NCI-H1048 (cell line): ENCODE measurements at regions not wholly inside any gene's neighbourhood (a gene's known extent, or its start where the extent isn't known, plus 50 kb on each side); places are given as distances from the start of the nearest gene placed in this dataset.
A peak's percentile ranks its signal among the peaks of the same experiment; 100 is the strongest.
"Not testable (repeated sequence)": the region's sequence is repeated elsewhere in the genome, so short reads cannot be mapped to it uniquely, and the experiment has no call there.

Experiments used
- DNase-seq: peaks from one replicate; lab custom pipeline; 2025; lab: John Stamatoyannopoulos, UW

DNA sequence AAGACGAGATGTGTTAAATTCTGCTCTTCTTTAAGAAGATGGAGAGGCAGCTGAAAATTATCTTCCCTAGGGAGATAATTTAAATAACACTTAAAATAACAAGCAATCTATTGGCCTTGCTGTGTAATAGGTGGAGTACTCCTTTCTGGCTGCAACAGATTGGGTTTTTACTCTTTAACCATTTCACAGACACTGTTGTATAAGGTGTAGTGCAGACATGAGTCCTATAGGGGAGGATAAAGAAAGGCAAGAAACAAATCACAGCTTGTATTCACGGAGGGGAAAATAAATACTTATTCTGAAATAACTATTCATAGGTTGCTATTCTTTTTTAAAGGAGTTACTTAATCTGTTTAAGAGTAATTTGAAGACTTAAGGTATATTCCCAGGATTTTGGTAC is 252.0 kb downstream of the ZPLD1 start:
- DNase-seq, result no peak

DNA sequence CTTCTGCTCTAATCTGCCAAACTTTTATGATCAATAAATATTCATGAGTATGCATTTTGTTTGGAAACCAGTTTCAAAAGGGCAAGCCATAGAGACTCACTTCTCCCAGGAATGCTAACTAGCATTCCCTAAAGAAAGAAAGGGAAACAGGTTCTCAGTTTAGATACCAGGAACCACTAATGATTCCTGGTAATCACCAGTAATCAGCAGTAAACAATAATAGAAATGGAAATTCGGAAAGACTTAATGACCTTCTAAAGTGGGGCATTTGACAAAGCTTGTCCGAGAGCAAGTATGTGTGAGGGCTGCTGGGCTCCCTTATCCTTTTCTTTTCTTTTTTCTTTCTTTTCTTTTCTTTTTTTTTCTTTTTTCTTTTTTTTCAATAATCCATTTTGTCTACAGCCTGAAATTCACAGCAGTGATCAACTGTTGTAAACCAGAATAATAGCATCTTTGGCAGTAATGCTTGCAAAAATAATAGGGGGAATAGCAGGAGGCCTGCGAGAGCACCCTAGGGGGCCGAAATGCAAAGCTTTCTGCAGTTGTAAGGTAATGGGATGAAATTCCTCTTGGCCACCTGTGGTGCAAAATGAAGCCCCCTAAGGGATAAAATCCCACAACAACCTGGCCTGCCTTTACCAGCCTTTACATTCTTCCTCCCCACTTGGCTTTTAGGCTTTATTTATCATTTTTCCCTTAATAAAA is 253.2 kb downstream of the ZPLD1 start:
- DNase-seq, result no peak

DNA sequence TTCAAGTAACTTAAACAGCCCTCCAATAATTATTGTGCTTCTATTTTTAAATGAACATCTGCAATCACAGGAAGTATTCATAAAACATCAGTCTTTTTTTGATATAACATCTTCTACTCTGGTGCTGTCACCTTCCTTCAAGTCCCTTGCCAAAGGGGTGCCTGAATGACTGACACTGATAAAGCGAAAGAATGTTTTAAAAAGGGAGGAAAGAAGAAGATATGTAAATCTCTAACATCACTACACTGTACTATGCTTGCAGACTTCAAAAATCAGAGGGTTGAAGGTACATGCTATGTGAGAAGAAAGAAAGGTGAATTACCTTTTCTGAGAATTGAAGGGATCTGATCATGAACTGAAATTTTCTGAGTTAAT is 253.7 kb downstream of the ZPLD1 start:
- no peak for DNase-seq

DNA sequence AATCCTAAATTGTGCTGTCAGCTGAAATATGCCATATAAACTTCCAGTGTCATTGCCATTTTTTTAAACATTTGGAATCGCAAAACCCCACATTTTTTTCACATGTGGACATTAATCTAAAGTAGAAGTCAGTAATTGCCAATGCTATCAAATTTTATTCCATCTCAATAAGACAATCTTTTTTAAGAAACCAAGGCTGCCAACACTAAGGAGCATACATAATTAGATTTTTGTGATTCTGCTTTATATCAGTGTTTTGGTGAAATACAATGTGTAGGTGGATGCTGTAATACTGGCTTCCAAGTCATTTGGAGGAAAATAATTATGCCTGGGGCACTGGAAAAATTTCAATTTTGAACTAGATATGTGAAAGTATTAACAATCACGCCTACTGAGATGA is 256.7 kb downstream of the ZPLD1 start:
- DNase-seq, result no peak

DNA sequence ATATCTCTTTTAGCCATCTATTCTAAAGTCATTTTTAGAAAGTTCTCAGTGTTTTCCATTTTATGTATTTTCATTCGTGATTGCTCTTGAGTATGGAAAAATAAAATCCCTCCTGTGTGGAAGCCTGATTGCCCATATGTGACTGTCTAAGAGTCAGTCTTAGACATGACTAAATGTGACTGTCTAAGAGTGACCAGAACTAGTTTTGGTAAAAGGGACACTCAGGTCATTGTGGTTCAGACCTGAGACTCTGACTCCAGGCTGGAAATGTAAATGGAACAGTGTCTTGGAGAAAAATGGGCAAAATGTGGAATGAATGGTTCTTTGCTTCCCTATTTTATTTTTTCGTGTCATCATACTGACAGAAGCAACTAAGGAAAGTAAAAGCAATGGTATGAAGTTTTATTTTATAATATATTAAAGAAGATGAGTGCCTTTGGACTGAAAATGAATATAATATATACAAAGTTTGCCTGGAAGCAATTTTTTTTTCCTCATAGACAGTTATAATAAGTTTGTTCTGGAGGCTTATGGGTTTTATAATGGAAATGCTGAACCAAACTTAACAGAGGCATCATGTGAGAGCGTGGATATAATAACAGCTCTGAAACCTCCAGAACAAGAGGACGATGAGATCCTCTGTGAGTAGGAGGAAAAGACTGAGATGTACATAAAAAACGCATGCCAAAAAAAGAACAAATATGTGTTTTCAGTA is 264.4 kb downstream of the ZPLD1 start:
- DNase-seq, result no peak

DNA sequence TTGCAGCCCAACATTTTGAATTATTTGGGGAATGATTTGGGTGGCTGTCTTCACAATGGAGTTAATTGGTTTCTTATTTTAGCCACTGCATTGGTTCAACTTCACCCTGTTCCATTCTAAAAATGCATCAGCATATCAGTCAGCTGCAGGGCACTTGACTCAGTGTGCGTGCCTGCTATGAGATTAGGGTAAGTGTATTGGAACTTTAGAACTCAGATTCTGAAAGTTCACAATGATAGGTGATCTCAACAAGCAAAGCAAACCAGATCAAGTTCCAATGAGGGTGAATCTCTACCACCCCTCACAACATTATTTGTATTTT is 265.0 kb downstream of the ZPLD1 start:
- DNase-seq, result no peak

DNA sequence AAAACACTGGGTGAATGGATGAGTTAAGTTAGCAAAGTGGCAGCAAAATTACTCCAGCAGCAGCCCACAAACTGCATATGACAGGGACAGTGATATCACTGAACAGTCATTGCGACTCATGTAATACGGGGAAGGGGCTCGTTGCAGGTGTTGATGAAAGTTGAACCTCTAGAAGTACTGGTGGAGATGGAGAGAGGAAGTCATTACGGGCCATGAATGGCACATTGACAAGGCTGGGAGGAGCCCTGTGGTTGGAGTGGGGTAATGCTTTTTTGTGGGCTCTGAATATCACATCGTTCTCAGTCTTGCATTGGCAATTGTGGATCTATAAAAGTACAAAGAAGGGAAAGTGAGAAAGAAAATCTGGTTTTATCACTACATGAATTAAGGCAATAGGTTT is 278.1 kb downstream of the ZPLD1 start:
- no peak for DNase-seq

DNA sequence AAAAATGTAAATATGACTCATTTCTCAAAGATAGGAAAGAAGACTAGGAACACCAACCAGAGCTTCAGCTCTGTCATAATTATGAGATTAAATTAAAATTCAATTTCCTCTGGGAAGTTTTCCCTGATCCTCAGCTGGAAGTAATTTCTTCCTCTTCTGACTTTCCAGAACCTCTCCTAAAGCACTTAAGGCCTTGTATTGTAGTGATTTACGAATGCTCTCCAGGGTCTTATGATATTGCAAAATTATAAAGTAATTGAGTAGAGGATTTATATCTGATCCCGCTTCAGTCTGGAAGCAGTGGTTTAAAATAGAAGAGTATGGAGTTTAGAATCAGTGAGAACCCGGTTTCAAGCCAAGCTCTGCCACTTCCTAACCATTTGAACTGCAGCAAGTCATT is 279.8 kb downstream of the ZPLD1 start:
- DNase-seq, result no peak

DNA sequence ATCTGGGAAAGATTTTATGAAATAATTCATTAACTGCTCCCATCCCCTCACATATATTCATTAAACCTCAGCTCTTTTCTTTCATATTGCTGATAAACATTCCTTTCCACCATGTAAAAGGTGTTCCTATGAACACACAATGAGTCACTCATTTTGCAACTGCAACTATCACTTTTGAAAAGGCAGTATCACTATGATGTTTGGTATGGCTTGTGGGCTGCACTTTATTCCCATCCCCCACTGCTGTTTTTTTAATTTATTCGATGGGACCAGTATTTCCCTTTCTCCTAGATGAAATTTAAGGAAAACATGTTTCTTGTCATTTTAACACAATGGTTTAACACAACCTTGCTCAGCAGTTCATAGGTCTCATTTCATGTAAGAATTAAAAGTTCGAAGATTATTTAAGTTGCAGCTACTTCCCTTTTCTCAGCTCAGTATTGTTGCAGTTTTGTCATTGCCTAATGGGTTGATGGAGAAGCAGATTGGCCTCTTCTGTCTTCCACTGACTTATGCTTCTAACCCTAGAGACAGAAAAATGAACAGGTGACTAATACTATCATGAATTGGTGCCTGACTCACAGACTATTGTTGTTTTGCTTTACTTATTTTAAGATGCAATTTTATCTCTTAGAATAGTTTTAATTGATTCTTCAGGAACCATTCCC is 280.3 kb downstream of the ZPLD1 start:
- DNase-seq, result no peak

DNA sequence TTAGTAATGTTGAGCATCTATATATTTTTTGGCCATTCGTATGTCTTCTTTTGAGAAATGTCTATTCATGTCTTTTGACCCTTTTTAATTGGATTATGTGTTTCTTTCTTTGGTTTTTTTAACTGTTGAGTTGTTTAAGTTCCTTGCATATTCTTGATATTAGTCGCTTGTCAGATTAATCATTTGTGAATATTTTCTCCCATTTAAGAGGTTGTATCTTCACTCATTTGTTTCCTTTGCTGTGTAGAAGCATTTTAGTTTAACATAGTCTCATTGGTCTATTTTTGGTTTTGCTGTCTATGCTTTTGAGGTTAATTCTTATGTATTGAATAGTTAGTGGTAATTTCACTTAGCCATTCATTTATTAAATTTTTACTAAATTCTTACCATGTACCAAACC is 283.8 kb downstream of the ZPLD1 start:
- DNase-seq, result no peak

DNA sequence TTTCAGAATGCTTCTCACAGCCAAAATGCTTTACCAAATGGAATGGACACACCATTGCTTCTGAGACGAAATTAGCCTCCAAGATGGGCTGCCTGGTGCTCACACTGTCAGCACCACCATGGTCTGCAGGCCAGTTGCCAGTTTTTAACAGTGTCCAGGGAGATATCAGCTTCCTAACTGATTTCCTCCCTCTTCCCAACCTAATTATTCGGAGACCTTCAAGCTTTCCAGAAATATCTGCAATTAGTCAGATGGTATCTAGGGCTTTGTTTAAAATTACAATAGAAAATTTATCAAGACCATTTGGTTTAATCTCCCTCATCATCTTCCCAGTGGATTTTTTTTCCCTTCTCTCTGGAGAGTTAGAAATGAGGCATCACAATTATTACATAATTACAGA is 287.5 kb downstream of the ZPLD1 start:
- no peak for DNase-seq

DNA sequence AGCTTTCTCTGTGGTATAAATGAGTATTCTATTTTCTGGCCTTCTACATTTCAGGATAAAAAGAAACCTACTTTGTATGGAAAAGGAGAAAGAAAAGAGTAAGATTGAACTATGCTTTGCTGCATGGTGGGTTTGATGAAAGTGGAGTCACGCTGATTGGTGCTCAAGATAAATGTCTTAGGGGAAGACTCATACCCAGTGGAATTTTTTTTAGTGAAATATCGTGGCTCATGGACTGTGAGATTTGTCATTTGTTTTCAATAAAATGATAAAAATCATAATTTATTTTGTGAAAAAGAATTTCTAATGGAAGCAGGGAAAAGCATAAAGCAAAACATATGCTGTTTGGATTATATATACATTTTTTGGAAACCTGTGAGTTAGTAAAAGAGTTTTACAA is 292.5 kb downstream of the ZPLD1 start:
- DNase-seq, result no peak

DNA sequence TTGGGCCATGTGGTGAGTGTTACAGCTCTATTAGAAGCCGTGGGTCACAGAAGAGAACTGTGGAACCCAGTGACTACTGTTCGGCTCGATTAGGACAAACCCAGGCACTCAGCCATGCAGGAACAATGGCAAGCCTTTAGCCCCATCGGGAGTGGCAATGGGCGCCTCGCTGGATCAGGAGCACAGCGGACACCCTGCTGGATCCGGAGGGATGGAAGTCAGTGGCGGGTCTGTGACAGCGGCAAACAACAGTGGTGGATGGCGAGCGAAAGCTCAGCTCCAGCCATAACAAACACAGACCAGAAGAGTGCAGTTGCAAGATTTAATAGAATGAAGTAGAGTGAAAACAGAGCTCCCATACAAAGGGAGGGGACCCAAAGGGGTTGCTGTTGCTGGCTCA is 297.8 kb downstream of the ZPLD1 start:
- DNase-seq, result not testable (repeated sequence)

DNA sequence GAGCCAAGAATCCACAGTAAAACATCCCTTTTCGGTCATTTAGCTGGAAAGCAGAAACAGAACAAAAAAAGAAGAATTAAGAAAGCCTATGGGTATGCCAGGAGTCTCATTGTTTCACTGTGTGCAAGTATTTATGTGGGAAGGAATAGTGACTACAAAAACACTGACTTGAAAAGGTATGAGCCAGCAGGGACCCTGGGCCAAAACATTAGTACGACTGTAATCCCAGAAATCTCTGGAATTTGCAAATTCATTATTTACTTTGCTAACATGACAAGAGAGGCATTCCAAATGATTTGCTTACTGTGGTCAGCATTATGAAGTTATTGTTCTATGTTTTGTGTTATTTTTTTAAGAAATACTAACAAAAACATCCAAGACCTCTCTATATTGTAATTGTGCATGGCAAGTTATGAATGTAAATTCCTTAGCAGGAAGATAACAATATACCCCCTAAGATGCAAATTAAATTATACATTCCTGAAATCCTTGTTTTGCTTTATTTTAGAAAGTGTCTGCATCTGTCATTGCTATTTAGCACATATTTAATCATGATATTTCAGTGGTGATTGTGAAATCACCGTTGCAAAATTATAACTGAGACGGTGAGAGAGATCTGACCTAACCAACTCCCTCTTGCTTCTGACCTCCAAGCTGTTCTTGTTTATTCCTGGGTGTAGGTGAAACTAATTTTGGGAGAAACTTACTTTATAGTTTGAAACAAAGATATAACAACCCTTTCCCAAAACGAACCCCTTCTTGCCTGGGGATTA is 299.2 kb downstream of the ZPLD1 start:
- peak; percentile 43 for DNase-seq

DNA sequence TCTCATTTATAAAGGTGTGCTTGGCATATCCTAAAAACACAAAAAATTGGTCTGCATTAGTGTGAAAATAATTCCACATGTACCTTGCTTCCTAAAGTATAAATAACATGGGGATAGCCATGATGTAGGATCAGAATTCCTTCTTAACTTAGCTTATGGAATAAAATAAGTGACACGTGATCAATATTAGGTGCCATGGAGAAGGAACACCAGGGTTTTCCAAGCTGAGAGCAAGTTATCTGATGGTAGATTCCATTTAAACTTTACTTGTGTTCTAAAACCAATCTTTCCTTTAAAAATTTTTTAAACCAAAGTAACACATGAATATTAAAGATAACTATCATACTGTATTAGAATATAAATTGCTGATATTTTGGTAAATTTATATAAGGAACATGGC is 300.5 kb downstream of the ZPLD1 start:
- no peak for DNase-seq

DNA sequence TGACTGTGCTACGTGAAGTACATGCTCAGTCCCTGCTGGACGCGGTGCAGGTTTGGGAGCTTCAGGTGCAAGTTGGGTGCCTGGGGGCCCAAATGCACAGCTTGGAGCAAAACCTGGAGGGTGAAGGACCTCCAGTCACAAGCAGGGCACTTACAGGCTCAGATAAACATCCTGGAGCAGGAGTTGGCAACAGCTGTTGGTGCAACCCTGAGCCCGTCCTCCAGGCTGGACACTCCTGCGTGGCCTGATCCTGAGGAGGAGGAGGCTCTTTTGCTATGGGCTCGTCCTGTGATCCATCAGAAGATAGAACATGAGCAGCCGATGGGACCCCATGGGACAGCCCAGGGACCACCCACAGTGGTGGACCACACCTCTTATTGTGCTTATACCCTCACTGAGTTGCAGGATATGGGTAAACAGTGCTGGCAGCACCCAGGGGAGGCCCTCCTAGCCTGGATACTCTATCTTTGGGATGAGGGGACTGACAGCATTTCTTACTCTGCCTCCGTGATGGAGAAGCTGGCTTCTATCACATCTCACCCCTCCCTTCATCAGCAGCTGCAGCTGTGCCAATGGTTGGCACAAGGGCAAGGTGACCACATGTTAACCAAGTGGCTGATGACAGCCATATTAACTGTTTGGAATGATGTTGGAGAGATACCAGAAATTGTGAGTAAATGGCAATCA is 301.6 kb downstream of the ZPLD1 start:
- no peak for DNase-seq

DNA sequence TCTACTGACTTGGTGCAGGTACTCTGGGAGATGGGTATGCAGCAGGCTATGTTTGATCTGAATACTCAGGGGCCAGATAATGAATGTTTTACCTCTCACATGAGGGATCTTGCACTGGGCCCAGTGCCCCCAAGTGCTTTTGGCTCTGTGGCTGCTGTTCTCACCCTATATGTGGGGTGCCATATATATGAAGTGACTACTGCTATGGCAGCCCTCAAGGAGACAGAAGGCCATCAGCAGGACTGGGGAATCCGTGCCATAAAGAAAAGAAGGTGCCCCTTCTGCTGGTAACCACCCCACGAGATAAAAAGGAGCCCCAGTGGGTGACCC is 302.1 kb downstream of the ZPLD1 start:
- DNase-seq, result no peak

DNA sequence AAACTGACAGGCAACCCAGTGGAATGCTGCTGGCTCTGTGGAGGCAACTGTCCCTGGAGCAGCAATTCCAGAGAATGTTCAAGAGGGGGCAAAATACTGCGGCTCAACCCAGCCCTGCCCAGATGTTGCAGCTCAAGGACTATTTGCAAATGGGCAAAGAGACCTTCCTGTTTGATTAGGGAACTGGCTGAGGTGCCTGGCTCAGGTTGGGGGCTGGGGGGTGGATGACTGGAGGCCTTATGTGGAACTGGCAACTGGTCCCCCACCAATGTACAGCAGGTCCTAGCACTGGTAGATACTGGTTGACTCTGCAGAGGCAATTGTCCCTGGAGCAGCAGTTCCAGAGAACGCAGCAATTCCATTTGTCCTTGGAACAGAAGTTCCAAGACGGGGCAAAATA is 302.5 kb downstream of the ZPLD1 start:
- no peak for DNase-seq

DNA sequence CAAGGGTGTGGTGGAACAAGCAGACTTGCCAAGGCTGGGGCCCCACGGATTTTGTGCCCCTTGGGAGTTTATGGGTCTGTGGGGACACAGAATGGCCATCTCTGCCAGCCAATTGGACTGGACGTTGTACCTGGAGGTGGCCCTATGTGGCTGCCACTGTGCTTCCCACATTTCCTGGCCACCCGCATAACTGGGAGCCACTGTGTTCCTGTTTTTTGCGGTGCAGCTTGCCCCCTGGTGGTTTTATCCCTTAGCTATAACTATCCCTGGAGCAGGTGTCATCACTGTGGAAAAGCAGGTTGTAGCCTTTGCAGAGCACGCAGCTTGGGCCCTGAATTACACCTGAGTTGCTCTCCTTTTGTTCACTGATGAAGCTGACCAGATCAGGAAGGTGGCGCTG is 306.3 kb downstream of the ZPLD1 start:
- DNase-seq, result no peak

DNA sequence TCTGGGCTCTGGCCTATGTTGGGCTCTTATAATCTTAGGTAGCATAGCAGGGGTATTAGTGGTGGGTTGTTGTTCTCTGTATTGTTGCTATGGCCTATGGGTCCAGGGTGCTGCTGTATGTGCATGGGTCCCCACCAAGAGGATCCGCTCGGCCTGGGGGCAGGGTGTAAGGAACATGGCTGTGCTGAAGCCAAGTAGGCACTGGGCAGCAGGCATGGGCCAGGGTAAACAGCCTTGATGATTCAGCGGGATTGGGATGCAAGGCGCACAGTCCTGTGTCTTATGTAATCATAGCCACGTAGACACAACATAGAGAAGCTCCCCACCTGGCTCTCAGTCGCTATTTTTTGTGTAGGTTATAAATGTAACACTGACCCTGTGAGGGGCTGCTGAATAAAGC is 306.9 kb downstream of the ZPLD1 start:
- no peak for DNase-seq

DNA sequence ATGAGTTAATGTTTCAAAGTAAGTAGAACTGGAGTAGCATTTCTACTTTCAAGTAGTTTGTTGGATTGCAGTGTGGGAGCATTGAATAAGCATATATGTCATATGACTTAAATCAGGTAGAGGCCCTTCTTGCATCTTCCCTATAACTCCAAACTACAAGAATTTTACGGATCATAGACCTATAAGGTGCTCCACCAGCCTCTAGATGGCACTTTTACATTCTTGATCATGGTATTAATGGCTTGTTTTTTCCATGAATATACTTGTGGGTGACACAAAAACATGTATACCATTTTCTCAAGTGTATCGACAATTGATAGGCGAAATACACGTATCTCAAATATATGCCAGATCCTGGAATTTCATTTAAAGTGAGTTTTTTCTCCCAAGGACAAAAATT is 311.1 kb downstream of the ZPLD1 start:
- no peak for DNase-seq

DNA sequence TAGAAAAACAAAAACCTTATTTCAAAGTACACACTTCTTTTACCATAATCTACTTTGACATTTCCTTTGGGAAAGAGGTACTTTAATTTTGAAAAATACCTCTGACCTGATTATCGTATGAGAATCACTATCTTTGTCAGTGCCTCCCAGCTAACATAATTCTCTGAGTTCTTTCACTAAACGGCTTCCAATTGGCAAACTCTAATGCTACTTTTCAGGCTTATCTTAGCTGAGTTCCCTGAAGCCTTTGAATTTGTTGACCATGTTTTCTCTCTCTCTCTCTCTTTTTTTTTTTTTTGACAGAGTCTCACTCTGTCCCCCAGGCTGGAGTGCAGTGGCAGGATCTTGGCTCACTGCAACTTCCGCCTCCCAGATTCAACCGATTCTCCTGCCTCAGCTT is 312.8 kb downstream of the ZPLD1 start:
- DNase-seq, result no peak
